C4-2B (cell line): ENCODE measurements at regions not wholly inside any gene's neighbourhood (a gene's known extent, or its start where the extent isn't known, plus 50 kb on each side); places are given as distances from the start of the nearest gene placed in this dataset.

Experiments
- H3K27ac ChIP-seq: fragments of 450-650 bp; 2 replicates; pipeline ENCODE4 v1.5.1; 2017
- ZFX ChIP-seq: fragments of 450-650 bp; IDR thresholded peaks from 2 replicates; pipeline ENCODE4 v1.6.1; 2017
- TF ChIP-seq, protein P1 (sequence below): fragments of 450-650 bp; conservative IDR thresholded peaks from 2 replicates; pipeline ENCODE4 v1.5.1; 2017; ENCODE audit warnings: mild to moderate bottlenecking

DNA sequence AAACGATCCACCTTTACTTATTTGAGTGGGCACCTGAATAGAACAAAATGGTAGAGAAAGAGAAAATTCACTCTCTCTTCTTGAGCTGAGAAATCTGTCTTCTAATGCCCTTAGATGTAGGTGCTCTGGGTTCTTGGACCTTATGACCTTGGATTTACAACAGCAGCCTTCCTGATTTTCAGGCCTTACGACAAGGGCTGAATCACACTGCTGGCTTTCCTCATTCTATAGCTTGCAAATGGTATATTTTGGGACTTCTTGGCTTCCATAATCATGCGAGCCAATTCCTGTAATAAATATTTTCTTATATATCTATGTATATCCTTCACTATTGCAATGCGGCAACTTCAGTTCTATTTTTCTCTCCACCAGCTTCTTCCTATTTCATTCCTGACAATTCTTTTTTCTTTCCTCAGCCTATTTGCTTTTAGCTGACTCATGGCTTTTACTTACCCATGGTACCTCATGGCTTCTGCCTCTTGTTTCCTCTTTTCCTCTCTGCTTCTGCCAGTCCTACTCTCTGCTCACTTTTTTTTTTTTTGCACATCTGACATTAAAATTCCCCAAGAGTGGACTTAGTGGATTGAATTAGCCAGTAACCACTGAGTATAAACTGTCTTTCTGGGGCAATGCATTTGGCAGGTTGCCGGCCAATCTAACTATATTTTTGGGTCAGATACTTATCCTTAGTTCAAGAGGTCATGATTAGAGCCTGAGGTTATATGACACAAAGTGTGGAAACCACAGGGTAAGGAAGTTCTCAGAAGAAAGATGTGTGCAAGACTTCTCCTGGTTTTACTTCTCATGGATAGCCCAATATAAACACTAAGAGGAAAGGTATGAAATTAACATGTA lies 359.5 kb downstream of the TMEM135 start:
- no peak overlapping the region for H3K27ac ChIP-seq
- TF ChIP-seq, protein P1, sequence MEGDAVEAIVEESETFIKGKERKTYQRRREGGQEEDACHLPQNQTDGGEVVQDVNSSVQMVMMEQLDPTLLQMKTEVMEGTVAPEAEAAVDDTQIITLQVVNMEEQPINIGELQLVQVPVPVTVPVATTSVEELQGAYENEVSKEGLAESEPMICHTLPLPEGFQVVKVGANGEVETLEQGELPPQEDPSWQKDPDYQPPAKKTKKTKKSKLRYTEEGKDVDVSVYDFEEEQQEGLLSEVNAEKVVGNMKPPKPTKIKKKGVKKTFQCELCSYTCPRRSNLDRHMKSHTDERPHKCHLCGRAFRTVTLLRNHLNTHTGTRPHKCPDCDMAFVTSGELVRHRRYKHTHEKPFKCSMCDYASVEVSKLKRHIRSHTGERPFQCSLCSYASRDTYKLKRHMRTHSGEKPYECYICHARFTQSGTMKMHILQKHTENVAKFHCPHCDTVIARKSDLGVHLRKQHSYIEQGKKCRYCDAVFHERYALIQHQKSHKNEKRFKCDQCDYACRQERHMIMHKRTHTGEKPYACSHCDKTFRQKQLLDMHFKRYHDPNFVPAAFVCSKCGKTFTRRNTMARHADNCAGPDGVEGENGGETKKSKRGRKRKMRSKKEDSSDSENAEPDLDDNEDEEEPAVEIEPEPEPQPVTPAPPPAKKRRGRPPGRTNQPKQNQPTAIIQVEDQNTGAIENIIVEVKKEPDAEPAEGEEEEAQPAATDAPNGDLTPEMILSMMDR: no peak
- no peak for TF ChIP-seq ZFX

- TF ChIP-seq ZFX: no peak
- TF ChIP-seq, protein P1: no peak
- H3K27ac ChIP-seq: no peak overlapping the region
Measured at GRCh38 chr11:87394924-87395323, 357.2 kb downstream of the TMEM135 start.

GRCh38 chr11:87392665-87393064 lies 354.9 kb downstream of the TMEM135 start:
- no peak for TF ChIP-seq ZFX
- TF ChIP-seq, protein P1: no peak
- H3K27ac ChIP-seq: no peak overlapping the region

GRCh38 chr11:87391496-87391895 lies 353.8 kb downstream of the TMEM135 start:
- H3K27ac ChIP-seq: no peak overlapping the region
- TF ChIP-seq, protein P1: no peak
- TF ChIP-seq ZFX: no peak

DNA sequence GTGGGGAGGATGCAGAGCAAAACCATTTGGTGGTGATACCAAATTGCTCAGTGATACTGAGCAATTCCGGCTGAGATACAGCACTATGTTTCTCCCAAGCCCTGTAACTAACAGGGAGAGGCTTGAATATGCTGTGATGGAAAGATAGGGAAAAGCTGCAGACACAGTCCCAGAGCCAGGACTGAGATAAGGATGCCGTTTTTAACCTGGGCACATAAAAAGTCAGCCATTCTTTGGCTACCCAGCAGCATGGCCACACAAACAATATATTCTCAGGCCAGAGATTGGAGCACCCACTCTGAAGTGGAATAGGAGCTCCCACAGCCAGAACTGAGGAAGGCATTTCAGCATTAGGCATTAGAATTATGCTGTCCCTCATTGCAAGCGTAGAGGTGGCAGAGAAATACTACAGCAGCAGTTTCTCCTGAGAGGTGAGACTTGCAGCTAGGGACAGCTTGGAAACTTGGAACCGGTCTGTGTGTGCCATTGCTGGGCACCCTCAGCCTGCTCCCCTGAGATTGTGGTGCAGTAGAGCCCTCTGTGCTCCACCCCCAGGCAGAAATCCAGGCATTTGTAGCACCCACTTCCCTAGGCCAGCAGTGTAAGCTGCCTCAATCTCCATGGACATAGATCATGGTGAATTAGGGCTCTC lies 346.5 kb downstream of the TMEM135 start:
- TF ChIP-seq, protein P1: no peak
- TF ChIP-seq ZFX: no peak
- no peak overlapping the region for H3K27ac ChIP-seq

GRCh38 chr11:87374038-87374807 lies 336.5 kb downstream of the TMEM135 start:
- TF ChIP-seq, protein P1: no peak
- TF ChIP-seq ZFX: no peak
- H3K27ac ChIP-seq: no peak overlapping the region
